DOHH2 (cell line): ENCODE measurements at regions not wholly inside any gene's neighbourhood (a gene's known extent, or its start where the extent isn't known, plus 50 kb on each side); places are given as distances from the start of the nearest gene placed in this dataset.

Experiments used
- H3F3A ChIP-seq: fragments of 200-600 bp; sonication (generic), shearing (Covaris generic); 2 replicates; pipeline ENCODE4 v1.6.0; 2016; ENCODE audit warnings: antibody characterized with exemption, mild to moderate bottlenecking; ENCODE audit not compliant: control insufficient read depth, insufficient read depth
- H3K27ac ChIP-seq: fragments of 200-600 bp; sonication (generic); 2 replicates; pipeline ENCODE4 v1.5.1; 2014; ENCODE audit warnings: low read depth, mild to moderate bottlenecking, low read length, moderate library complexity
- H3K27me3 ChIP-seq: fragments of 200-600 bp; sonication (generic); 2 replicates; pipeline ENCODE4 v1.6.1; 2014; ENCODE audit warnings: mild to moderate bottlenecking, low read length, mixed read lengths; ENCODE audit not compliant: control insufficient read depth
- H3K36me3 ChIP-seq: fragments of 200-600 bp; sonication (generic); 2 replicates; pipeline ENCODE4 v1.6.1; 2014; ENCODE audit warnings: mild to moderate bottlenecking, low read length, moderate library complexity, mixed read lengths; ENCODE audit not compliant: control insufficient read depth
- H3K4me1 ChIP-seq: fragments of 200-600 bp; sonication (generic); 2 replicates; pipeline ENCODE4 v1.6.1; 2014; ENCODE audit warnings: mild to moderate bottlenecking, low read length, mixed read lengths; ENCODE audit not compliant: control insufficient read depth
- H3K4me2 ChIP-seq: fragments of 200-600 bp; sonication (generic); 2 replicates; pipeline ENCODE4 v1.6.0; 2014; ENCODE audit warnings: mild to moderate bottlenecking, low read length, moderate library complexity
- H3K4me3 ChIP-seq: fragments of 200-600 bp; sonication (generic); 2 replicates; pipeline ENCODE4 v1.5.1; 2014; ENCODE audit warnings: mild to moderate bottlenecking, low read length, mixed read lengths
- H3K79me2 ChIP-seq: fragments of 200-600 bp; sonication (generic); 2 replicates; pipeline ENCODE4 v1.6.1; 2014; ENCODE audit warnings: mild to moderate bottlenecking, low read length, mixed read lengths; ENCODE audit not compliant: control insufficient read depth
- H3K9me2 ChIP-seq: fragments of 200-600 bp; sonication (generic); replicated peaks from 2 replicates; pipeline ENCODE4 v1.6.1; 2014; ENCODE audit warnings: mild to moderate bottlenecking, low read length, mixed read lengths; ENCODE audit not compliant: control insufficient read depth
- H3K9me3 ChIP-seq: fragments of 200-600 bp; sonication (generic); 2 replicates; pipeline ENCODE4 v1.6.1; 2014; ENCODE audit warnings: antibody characterized with exemption, low read length, mixed read lengths; ENCODE audit not compliant: control insufficient read depth, insufficient read depth
- H4K20me1 ChIP-seq: fragments of 200-600 bp; sonication (generic); 2 replicates; pipeline ENCODE4 v1.6.0; 2014; ENCODE audit warnings: low read depth, mild to moderate bottlenecking, antibody characterized with exemption, low read length, moderate library complexity; ENCODE audit not compliant: control insufficient read depth, insufficient read depth
- EZH2phosphoT487 ChIP-seq: fragments of 200-600 bp; sonication (generic); IDR thresholded peaks from 2 replicates; pipeline ENCODE4 v1.6.1; 2017; ENCODE audit warnings: borderline replicate concordance, mild to moderate bottlenecking, antibody characterized with exemption, low read length, moderate library complexity, mixed read lengths
- TF ChIP-seq, protein P1 (sequence below): fragments of 200-600 bp; sonication (generic); IDR thresholded peaks from one replicate; pipeline ENCODE4 v1.5.1; 2014; ENCODE audit warnings: antibody characterized with exemption, mild to moderate bottlenecking, low read depth, low read length; ENCODE audit not compliant: poor library complexity, severe bottlenecking

DNA sequence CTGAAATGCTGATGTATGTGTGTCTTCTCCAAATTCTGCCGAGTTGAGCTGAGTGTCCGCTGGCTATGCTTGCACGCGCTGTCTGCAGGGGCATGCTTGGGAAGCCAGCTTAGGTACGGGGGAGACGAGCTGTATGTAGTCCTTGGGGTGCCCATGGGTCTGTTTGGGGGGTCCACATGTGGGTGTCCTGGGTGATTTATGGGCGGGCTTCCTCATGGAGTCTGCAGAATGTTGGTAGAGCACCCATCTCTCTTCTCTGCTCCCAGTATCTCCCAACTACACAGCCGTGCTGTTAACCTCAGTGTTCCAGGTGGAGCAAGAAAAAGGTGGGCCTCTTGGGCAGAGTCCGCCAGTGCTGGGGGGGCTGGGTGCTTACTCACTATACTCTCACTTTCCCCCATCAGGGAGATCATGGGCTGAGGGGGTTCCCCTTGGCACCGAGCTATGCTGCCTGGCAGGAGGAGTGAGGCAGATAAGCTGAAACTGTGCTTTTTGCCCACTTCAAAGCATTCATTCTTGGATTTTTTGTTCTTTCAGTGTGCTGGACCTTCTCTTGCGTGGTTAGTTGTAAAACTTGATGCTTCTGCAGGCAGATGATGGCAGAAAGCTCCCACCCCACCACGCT lies 128.2 kb upstream of the ALKAL2 start:
- TF ChIP-seq, protein P1, sequence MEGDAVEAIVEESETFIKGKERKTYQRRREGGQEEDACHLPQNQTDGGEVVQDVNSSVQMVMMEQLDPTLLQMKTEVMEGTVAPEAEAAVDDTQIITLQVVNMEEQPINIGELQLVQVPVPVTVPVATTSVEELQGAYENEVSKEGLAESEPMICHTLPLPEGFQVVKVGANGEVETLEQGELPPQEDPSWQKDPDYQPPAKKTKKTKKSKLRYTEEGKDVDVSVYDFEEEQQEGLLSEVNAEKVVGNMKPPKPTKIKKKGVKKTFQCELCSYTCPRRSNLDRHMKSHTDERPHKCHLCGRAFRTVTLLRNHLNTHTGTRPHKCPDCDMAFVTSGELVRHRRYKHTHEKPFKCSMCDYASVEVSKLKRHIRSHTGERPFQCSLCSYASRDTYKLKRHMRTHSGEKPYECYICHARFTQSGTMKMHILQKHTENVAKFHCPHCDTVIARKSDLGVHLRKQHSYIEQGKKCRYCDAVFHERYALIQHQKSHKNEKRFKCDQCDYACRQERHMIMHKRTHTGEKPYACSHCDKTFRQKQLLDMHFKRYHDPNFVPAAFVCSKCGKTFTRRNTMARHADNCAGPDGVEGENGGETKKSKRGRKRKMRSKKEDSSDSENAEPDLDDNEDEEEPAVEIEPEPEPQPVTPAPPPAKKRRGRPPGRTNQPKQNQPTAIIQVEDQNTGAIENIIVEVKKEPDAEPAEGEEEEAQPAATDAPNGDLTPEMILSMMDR, result no peak
- TF ChIP-seq EZH2phosphoT487, result no peak

DNA sequence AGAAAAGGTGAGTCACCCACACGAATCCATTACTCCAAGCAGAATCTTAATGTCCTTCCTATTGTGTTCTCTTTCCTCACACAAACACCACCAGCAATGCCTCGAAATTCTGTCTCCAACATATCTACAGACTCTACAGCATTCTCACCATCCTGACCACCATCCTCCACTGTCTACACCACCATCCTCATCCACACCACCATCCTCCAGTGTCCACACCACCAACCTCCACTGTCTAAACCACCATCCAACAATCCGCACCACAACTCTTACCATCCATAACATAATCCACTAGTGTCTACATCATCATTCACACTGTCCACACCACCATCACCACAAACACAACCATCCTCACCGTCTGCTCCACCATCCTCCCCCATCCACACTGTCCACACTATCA lies 121.6 kb upstream of the ALKAL2 start:
- Histone ChIP-seq H3K27ac (no peak overlapping the region), H3K4me2 (no peak overlapping the region), H3K4me3 (no peak overlapping the region), H3K4me1 (no peaks in the 10 kb centered on the region), H3K36me3 (no peaks in the 10 kb centered on the region), H3K27me3 (no peaks in the 10 kb centered on the region), H3F3A (no peaks in the 10 kb centered on the region), H3K9me3 (no peaks in the 10 kb centered on the region), H3K9me2 (no peaks in the 10 kb centered on the region; the same call in 1 of the 2 replicates), H4K20me1 (no peaks in the 10 kb centered on the region), H3K79me2 (no peaks in the 10 kb centered on the region)
- no peak for TF ChIP-seq EZH2phosphoT487
- TF ChIP-seq, protein P1, result no peak

More for the DNA sequence above, 128.2 kb upstream of the ALKAL2 start:
- Histone ChIP-seq H3K27ac (no peak overlapping the region), H3F3A (no peaks in the 10 kb centered on the region), H3K4me3 (no peak overlapping the region), H3K27me3 (no peaks in the 10 kb centered on the region), H3K79me2 (no peaks in the 10 kb centered on the region), H4K20me1 (no peaks in the 10 kb centered on the region), H3K4me2 (no peak overlapping the region), H3K9me2 (no peaks in the 10 kb centered on the region), H3K9me3 (no peaks in the 10 kb centered on the region), H3K36me3 (no peaks in the 10 kb centered on the region), H3K4me1 (no peaks in the 10 kb centered on the region)

GRCh38 chr2:407630-408029 lies 119.7 kb upstream of the ALKAL2 start:
- TF ChIP-seq EZH2phosphoT487, result no peak
- TF ChIP-seq, protein P1, result no peak

More at GRCh38 chr2:407630-408029, 119.7 kb upstream of the ALKAL2 start:
- Histone ChIP-seq H3K4me3 (no peak overlapping the region), H3K9me3 (no peaks in the 10 kb centered on the region), H3K4me2 (no peak overlapping the region), H3K36me3 (no peaks in the 10 kb centered on the region), H3K27me3 (no peaks in the 10 kb centered on the region), H3F3A (no peaks in the 10 kb centered on the region), H3K4me1 (no peaks in the 10 kb centered on the region), H3K27ac (no peak overlapping the region), H4K20me1 (no peaks in the 10 kb centered on the region), H3K79me2 (no peaks in the 10 kb centered on the region), H3K9me2 (no peaks in the 10 kb centered on the region; the same call in 1 of the 2 replicates)
